Natural killer cell (primary cell): ENCODE measurements at regions not wholly inside any gene's neighbourhood (a gene's known extent, or its start where the extent isn't known, plus 50 kb on each side); places are given as distances from the start of the nearest gene placed in this dataset.

Experiments used
- ATAC-seq, 3 donors: fragments of 150-1000 bp in 2 of 3; fragments of 200-7000 bp in 1 of 3; cut with Tn5 transposase; 1 replicate in 1 of 3; 2 replicates in 2 of 3; pipeline ENCODE4 v1.10.0; 2021; ENCODE audit warnings: mild to moderate bottlenecking in 2 of 3, moderate library complexity in 2 of 3
- DNase-seq, 2 donors: peaks; one replicate each; pipeline versions ENCODE4 v3.0.0 to v3.0.0-alpha.2; 2013 to 2021; ENCODE audit warnings: mixed read lengths in 1 of 2
- H3K27ac ChIP-seq: one replicate; pipeline ENCODE4 v1.5.1; 2013; ENCODE audit warnings: mild to moderate bottlenecking, low read length
- H3K27me3 ChIP-seq: one replicate; pipeline ENCODE4 v1.6.1; 2013; ENCODE audit warnings: low read length; ENCODE audit not compliant: control insufficient read depth, insufficient read depth
- H3K36me3 ChIP-seq: one replicate; pipeline ENCODE4 v1.6.1; 2013; ENCODE audit warnings: low read length; ENCODE audit not compliant: control insufficient read depth, insufficient read depth
- H3K4me1 ChIP-seq: one replicate; pipeline ENCODE4 v1.6.1; 2013; ENCODE audit warnings: low read length; ENCODE audit not compliant: control insufficient read depth, insufficient read depth
- H3K4me3 ChIP-seq: one replicate; pipeline ENCODE4 v1.5.1; 2013; ENCODE audit warnings: low read length
- H3K9me3 ChIP-seq: one replicate; pipeline ENCODE4 v1.6.1; 2013; ENCODE audit warnings: low read length; ENCODE audit not compliant: control insufficient read depth, insufficient read depth
- H3K27ac Mint-ChIP-seq, 2 donors: one replicate each; pipeline ENCODE4 v1.8.0; 2022; ENCODE audit warnings: mild to moderate bottlenecking in 2 of 2, mixed read lengths in 2 of 2, moderate library complexity in 1 of 2
- H3K27me3 Mint-ChIP-seq, 2 donors: one replicate each; pipeline ENCODE4 v1.8.0; 2022; ENCODE audit warnings: low read depth in 2 of 2, mixed read lengths in 2 of 2
- H3K36me3 Mint-ChIP-seq: one replicate; pipeline ENCODE4 v1.8.0; 2022; ENCODE audit warnings: mixed read lengths
- H3K4me1 Mint-ChIP-seq, 2 donors: one replicate each; pipeline ENCODE4 v1.8.0; 2022; ENCODE audit warnings: mixed read lengths in 2 of 2
- H3K4me3 Mint-ChIP-seq: one replicate; pipeline ENCODE4 v1.8.0; 2022; ENCODE audit warnings: mild to moderate bottlenecking, moderate library complexity, mixed read lengths
- H3K9me3 Mint-ChIP-seq, 2 donors: one replicate each; pipeline ENCODE4 v1.8.0; 2022; ENCODE audit warnings: mixed read lengths in 2 of 2
- WGBS: methylation state at CpG from one replicate; pipeline ENCODE4 v1.1.7; 2013; ENCODE audit warnings: missing lambda C conversion rate; ENCODE audit not compliant: insufficient coverage; 5-methylcytosine and 5-hydroxymethylcytosine counted together
- intact Hi-C: fragments of 100-400 bp; cut with micrococcal nuclease; formaldehyde crosslinking; loops from one replicate; pipeline ENCODE4 v1.14.2; 2022
- TF ChIP-seq, protein P1 (sequence below): fragments of 200-600 bp; IDR thresholded peaks from one replicate; pipeline ENCODE4 v1.8.0; 2022; ENCODE audit warnings: antibody characterized with exemption

DNA sequence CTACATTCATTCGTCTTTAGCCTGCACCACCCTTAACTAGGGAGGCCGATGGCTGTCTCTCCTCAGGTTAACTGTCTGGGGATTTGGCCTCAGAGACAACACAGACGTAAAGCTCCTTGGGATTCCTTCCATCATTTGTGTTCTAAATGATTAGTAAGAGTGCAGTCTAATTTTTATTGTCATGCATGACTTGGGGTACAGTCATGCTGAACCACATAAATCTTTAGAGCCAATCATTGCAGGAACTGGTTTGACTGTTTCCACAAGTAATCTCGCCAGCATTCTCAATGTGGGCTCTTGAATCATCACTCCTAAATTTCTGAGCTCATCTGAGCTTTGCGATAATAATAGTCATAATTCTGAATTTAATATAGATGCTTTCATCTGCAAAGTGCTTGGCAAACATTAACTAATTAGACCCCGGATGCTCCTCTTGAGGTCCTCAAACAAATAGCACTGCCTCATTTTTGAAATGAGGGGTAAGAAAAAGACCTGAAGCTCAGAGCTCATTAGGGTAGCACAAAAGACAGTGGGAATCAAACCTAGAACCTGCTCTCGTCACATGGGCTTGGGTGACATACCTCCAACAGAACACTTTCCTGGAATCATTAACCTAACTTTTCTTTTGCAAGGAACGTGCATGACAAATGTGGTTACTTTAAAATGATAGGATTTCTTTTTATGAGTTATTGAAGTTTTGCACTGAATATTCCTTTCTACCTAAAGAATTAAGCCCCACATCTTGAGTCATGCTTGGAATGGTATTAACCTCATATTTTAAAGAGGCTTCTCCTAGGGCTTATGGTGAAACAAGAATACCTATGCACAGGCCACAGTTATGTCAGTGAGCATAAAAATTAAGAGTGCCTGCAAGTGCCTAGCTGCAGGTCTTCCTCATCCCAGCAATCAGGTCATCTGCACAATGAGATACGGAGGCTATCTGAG is 118.9 kb upstream of the NRP1 start:
- H3K27me3 Mint-ChIP-seq = peaks cover 13 to 19% of the 10 kb centered on the region in 2 donors
- Histone ChIP-seq H3K4me3 (no peak overlapping the region), H3K4me1 (no peaks in the 10 kb centered on the region), H3K27ac (no peak overlapping the region), H3K36me3 (no peaks in the 10 kb centered on the region), H3K27me3 (no peaks in the 10 kb centered on the region), H3K9me3 (no peaks in the 10 kb centered on the region)
- DNase-seq (no peak), ATAC-seq (no peak)
- TF ChIP-seq, protein P1, sequence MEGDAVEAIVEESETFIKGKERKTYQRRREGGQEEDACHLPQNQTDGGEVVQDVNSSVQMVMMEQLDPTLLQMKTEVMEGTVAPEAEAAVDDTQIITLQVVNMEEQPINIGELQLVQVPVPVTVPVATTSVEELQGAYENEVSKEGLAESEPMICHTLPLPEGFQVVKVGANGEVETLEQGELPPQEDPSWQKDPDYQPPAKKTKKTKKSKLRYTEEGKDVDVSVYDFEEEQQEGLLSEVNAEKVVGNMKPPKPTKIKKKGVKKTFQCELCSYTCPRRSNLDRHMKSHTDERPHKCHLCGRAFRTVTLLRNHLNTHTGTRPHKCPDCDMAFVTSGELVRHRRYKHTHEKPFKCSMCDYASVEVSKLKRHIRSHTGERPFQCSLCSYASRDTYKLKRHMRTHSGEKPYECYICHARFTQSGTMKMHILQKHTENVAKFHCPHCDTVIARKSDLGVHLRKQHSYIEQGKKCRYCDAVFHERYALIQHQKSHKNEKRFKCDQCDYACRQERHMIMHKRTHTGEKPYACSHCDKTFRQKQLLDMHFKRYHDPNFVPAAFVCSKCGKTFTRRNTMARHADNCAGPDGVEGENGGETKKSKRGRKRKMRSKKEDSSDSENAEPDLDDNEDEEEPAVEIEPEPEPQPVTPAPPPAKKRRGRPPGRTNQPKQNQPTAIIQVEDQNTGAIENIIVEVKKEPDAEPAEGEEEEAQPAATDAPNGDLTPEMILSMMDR = no peak
- H3K27ac Mint-ChIP-seq = no peak overlapping the region
- whole genome bisulfite sequencing = 87% methylated on average over 7 of the region's 9 CpGs
- H3K4me3 Mint-ChIP-seq = no peak overlapping the region
- H3K9me3 Mint-ChIP-seq = peaks cover 5 to 6% of the 10 kb centered on the region in 2 donors
- H3K36me3 Mint-ChIP-seq = no peaks in the 10 kb centered on the region
- H3K4me1 Mint-ChIP-seq = no peaks in the 10 kb centered on the region
- intact Hi-C loops = no loop called here

DNA sequence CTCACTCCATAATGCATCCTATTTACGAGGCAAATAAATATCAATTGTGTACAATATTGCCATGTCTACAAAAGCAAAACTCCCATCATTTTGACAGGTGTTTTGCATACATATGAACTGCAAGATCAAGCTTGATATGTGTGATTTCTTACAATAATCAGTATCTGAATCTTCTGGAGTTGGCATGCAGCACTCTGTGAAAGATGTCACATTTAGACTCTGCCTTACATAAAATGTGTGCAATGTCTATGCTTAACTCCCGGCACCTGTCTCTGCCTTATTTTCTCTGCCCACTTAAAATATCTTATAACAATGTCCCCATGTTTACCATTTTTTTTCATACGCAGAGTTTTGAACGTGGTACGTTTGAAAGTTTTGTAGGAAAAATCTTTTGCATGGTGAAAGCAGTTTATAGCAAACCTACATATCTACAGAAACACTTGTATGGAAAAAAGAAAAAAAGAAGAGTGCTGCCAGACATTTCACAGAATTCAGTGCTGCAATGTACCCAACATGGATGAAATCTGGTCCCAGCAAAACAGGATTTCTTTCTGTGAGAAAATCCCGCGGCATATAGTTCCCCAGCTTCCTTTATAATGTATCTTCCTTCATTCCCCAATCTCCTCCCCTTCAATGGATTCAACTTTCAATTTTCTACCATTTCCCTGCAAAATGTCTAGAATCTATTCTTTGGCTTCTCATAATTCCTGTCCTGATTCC is 114.1 kb upstream of the NRP1 start:
- no peaks in the 10 kb centered on the region for H3K9me3 ChIP-seq
- H3K9me3 Mint-ChIP-seq = peaks cover 5 to 6% of the 10 kb centered on the region in 2 donors
- no peaks in the 10 kb centered on the region for H3K4me1 ChIP-seq
- H3K4me1 Mint-ChIP-seq = no peaks in the 10 kb centered on the region
- intact Hi-C loops = no loop called here
- TF ChIP-seq, protein P1 = no peak
- no peak overlapping the region for H3K27ac Mint-ChIP-seq
- no peaks in the 10 kb centered on the region for H3K36me3 Mint-ChIP-seq
- H3K27me3 Mint-ChIP-seq = peaks cover 16 to 32% of the 10 kb centered on the region in 2 donors
- no peak overlapping the region for H3K27ac ChIP-seq
- H3K27me3 ChIP-seq = no peaks in the 10 kb centered on the region
- ATAC-seq (no peak), DNase-seq (no peak)
- H3K36me3 ChIP-seq = no peaks in the 10 kb centered on the region
- no peak overlapping the region for H3K4me3 Mint-ChIP-seq
- 82% methylated on average over 4 of the region's 7 CpGs for WGBS
- no peak overlapping the region for H3K4me3 ChIP-seq

DNA sequence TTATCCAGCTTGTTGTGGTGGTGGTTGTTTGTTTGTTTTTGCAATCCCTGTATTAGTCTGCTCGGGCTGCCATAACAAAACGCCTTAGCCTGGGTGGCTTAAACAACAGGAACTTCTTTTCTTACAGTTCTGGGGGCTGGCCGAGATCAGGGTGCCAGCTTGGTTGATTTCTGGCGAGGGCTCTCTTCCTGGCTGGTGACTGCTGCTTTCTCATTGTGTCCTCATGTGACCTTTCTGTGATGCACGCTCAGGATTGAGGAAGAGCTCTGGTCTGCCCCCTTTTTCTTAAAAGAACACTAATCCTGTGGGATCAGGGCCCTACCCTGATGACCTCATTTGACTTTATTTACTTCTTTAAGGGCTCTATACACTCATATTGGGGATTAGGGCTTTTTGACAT is 107.1 kb upstream of the NRP1 start:
- Histone ChIP-seq H3K27ac (no peak overlapping the region), H3K4me1 (no peaks in the 10 kb centered on the region), H3K4me3 (no peak overlapping the region), H3K36me3 (no peaks in the 10 kb centered on the region), H3K27me3 (peaks cover 2% of the 10 kb centered on the region), H3K9me3 (no peaks in the 10 kb centered on the region)
- no peak overlapping the region for H3K27ac Mint-ChIP-seq
- no peak overlapping the region for H3K4me3 Mint-ChIP-seq
- peaks cover 6 to 27% of the 10 kb centered on the region in 2 donors for H3K27me3 Mint-ChIP-seq
- intact Hi-C loops = no loop called here
- DNase-seq = no peak
- peaks cover 0 to 2% of the 10 kb centered on the region in 2 donors for H3K9me3 Mint-ChIP-seq
- H3K4me1 Mint-ChIP-seq = no peaks in the 10 kb centered on the region
- TF ChIP-seq, protein P1 = no peak
- H3K36me3 Mint-ChIP-seq = no peaks in the 10 kb centered on the region
- WGBS = 41% methylated on average over 5 of the region's 5 CpGs
- ATAC-seq = no peak
